ENCODE measurements at regions not wholly inside any gene's neighbourhood (a gene's known extent, or its start where the extent isn't known, plus 50 kb on each side); places are given as distances from the start of the nearest gene placed in this dataset.

DNA sequence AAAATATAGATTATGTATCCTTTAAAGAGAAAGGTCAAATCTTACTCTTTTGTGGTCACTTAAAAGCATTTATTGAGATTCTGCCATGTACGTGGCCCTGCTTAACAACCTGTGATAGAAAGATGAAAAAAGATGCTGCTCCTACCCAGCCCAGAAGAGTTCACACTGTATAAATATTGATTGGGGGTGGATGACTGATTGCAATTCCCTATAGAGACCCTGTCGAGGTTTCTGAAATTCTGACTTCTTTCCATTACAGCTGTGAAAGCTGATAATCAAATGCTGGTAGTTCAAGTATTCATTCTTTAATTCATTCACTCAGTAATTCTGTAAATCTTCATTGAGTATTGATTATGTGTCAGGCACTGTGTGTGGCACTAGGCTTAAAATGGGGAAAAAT lies 114.1 kb upstream of the CHL1 start:
- DNase-seq: no peak

DNA sequence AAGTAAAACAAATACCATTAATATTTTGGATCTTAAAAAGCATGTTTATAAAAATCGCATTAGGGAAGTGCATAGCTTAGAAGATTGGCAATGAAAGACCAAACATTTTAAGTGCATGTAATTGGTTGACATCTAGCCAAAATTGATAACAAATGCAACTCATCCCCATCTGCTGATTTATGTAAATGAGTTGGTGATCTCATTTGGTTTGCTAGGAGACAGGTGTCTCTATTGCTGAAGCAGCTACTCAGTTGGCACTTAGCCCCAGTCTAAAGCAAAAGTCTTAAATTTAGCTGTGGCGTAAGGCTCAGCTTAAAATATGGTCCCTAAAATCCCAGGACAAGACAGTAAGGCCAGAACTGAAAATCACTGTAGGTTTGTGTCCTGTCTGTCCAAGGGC lies 113.5 kb upstream of the CHL1 start:
- no peak for DNase-seq

DNA sequence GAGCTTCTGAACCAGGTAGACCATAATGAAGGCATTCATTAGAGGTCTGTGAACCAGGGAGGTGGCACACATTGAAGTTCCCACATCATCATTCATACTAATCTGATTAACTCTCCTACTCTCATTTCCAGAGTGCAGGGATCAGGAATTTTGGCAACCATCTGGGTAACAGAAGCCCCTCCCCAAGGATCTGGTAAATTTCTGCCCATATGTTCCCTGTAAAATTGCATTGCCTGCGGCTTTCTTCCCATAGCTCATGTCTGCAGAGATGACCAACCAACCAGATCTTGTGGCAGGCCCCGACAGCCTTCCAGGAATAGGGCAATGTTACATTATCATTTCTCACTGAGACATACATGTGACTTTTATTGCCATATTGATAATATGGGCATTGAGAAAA lies 111.4 kb upstream of the CHL1 start:
- DNase-seq: no peak

DNA sequence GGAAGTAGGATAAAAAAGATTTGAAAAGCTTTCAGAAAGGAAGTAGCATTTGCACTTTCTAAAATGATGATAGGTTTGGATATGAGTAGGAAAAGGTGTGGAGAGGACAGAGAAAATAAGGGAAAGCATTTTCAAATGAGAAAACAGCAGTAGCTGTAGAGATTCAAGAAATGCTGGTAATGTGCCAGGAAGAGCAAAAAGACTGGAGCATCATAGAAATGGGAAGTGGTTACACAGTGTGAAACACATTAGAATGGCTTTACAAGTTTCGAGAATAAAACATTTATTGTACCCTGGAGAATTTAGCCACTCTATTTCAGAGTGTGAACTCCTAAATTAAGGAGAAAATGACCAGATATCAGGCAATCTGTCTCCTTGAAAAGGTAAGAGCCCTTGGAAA lies 108.3 kb upstream of the CHL1 start:
- DNase-seq: no peak

- DNase-seq: no peak
These were observed 102.8 kb upstream of the CHL1 start for GRCh38 chr3:93746-94145.

DNA sequence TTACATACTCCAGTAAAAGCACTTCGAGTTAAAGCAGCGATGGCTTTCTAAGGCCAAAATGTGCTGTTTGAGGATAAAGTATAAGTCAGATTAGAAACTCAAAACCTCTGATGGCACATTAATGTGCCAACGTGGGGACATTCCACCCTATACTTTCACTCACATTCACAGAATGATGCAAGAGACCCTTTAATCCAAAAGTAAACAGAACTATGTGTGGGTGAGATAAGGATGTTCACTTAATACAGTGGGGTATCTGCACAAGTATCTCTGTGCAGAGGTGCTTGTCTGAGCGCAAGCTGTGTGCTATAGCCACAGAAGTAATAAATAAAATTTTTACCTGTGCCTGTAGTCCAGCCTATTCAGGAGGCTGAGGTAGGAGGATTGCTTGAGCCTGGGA lies 100.3 kb upstream of the CHL1 start:
- DNase-seq: no peak

- DNase-seq: no peak
These were observed 98.9 kb upstream of the CHL1 start for GRCh38 chr3:97417-98258.

GRCh38 chr3:98259-98654 lies 98.3 kb upstream of the CHL1 start:
- no peak for DNase-seq

GRCh38 chr3:99506-99905 lies 97.1 kb upstream of the CHL1 start:
- DNase-seq: no peak

GRCh38 chr3:102484-102883 lies 94.1 kb upstream of the CHL1 start:
- DNase-seq: no peak

- DNase-seq: no peak
These were observed 92.6 kb upstream of the CHL1 start for GRCh38 chr3:103991-104390.

DNA sequence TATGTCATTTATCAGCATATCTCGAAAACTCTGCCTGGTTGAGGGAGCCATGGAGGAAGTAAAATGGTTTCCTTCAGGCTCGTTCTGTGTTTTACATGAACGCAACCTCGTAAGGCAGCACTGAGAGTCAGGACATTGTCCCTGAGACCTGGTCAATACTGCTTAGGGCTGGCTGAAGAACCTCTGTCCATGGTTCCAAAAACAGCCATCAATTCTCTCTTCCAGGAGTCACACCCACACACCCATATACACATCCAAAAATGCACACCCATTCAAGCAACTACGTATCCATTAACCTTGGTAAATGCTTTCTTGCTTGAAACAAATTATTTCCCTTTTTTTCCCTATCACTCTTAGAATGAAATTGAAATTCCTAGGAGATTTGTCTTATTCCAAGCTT lies 91.0 kb upstream of the CHL1 start:
- no peak for DNase-seq

- no peak for DNase-seq
These were observed 89.9 kb upstream of the CHL1 start for GRCh38 chr3:106619-107018.

GRCh38 chr3:111143-112069 lies 85.2 kb upstream of the CHL1 start:
- no peak for DNase-seq

GRCh38 chr3:112773-113172 lies 83.8 kb upstream of the CHL1 start:
- DNase-seq: no peak

GRCh38 chr3:118666-119065 lies 77.9 kb upstream of the CHL1 start:
- DNase-seq: no peak

GRCh38 chr3:123341-123740 lies 73.2 kb upstream of the CHL1 start:
- no peak for DNase-seq

DNA sequence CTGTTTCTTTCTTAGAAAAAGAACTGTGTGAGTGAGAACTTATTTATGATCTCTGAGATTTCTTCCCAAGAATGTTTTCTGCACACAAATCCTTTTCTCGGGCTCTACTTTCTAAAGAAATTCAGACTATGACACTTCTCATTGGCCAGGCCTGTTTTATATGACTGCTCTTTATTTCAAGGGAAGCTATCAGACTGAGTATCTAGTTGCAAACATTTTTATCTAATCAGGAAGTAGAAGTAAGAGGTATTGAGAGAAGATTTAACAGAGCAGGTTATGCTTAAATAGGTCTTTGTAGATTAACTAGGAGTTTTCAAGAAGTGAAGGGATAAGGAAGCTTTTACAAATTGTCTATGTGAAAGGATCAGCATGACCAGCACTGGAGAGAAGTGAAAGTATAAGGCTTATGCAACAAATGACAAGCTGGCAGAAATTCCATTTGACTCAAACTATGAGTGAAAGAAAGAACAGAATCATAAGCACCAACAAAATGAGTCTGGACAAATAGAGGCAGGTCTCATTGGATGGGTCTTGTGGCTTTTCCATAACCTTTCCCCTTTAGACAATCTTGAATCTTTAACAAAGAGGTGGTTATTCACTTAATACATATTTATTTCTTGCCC lies 71.9 kb upstream of the CHL1 start:
- DNase-seq: no peak

DNA sequence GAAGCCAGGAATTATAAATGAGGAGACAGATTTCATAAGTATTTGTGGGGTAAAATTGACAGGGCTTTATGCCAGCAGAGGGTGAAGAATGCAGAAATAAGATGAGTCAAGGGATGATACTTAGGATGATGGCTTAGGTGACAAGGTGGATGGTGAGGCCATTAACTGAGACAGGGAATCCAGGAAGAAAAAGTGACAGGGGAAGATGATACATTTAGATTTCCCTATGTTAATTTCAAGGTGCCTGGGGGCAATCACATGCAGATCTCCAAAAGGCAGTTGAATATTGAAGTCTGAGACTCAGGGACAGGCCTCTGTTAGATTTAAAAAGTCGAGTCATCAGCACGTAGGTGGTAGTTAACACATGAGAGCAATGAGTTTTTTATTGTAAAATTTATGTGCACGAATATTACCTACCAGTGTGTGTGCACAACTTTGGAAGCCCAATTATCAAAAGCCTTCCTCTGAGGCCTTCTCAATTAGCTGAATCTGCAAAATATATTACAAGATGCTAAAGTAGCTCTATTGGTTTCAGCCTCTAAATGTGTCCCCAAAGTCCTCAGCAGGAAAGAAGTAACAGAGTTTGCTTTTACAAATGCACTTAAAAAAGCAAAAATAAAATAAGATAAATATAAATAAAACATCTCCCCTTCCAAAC lies 67.9 kb upstream of the CHL1 start:
- no peak for DNase-seq

DNA sequence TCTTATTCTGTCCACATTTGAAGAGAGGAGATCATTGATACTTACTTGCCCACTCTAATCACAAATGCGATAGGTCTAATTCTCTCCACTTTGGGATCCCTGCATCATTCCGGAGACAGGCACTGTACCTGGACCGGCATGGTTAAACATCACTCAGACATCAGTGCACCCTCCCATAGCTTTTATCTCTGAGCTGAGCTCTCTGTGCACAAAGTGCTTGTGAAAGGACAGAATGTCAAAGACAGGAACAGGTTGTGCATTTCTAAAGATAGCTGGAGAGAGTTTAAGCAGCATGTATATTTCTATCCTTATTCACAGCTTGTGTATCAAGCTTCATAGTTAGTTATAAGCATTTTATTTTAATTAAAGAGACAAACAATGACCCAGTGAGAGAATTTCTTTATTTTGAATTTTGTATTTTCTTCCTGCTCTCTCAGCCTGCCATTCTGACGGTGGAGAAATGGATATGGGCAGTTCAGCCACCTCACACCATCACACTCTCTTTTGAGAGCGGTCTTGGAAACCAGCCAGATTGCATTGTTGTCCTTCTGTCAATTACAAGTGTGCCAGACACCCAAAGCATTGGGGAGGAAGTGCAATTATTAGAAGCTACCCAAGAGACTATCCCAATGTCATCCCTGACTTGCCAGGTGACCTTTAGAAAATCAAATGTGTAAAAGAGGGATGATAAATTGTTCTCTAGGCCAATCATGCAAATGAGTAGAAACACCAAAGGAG lies 65.2 kb upstream of the CHL1 start:
- DNase-seq: no peak

DNA sequence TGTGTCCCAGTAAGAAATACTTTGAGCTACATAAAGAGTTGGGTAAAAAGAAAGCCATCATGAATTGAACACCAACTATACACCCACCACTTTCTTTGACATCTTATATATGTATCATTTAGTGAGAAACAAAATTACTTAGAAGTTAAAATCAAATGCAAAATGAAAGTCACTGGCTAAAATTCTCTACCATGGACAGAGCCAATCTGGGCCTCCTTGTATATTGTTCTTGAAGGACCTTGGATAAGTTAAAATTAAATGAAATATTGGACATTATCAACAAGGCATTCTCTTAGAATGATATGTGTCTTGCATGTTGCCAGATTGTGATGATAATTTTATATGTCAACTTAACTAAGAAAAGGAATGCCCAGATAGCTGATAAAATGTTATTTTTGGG lies 64.2 kb upstream of the CHL1 start:
- DNase-seq: no peak

DNA sequence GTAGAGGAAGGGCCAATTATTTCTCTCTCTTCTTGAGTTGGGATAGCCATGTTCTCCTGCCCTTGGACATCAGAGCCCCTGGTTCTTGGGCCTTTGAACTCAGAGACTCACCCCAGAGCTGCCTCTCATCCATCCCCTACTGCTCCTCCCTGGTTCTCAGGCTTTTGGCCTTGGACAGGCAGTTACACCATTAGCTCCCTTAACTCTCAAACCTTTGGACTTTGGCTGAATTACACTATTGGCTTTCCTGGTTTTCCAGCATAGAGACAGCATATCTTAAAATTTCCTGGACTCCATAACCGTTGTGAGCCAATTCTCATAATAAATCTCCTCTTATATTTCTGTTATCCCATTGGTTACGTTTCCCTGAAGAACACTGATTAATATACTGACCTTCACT lies 63.7 kb upstream of the CHL1 start:
- no peak for DNase-seq
